Lower leg skin (tissue), 4 donors: ENCODE measurements at regions not wholly inside any gene's neighbourhood (a gene's known extent, or its start where the extent isn't known, plus 50 kb on each side); places are given as distances from the start of the nearest gene placed in this dataset.

ENCODE experiments used
- DNase-seq, 2 donors: peaks; one replicate each; pipeline ENCODE4 v3.0.0-alpha.2; 2019; ENCODE audit warnings: low spot score in 2 of 2
- H3K4me3 ChIP-seq: fragments of 200-600 bp; sonication (generic); 2 replicates; pipeline ENCODE4 v1.5.1; 2017; ENCODE audit warnings: mild to moderate bottlenecking, low read depth; ENCODE audit not compliant: poor library complexity, severe bottlenecking
- POLR2A ChIP-seq, 2 donors: fragments of 450-650 bp; IDR thresholded peaks; one replicate each; pipeline ENCODE4 v1.6.1; 2016 to 2017; ENCODE audit warnings: antibody characterized with exemption in 2 of 2, mild to moderate bottlenecking in 1 of 2, moderate library complexity in 1 of 2
- WGBS, 2 donors: methylation state at CpG; one replicate each; pipeline ENCODE4 v1.1.5; 2018; 5-methylcytosine and 5-hydroxymethylcytosine counted together
- intact Hi-C: fragments of 100-400 bp; cut with DNase I; formaldehyde crosslinking; loops from one replicate; pipeline ENCODE4 v1.15.0; 2023; ENCODE audit warnings: low total_unique reads
- TF ChIP-seq, protein P1 (sequence below), 3 donors: fragments of 450-650 bp; IDR thresholded peaks; one replicate each; pipeline ENCODE4 v1.5.1; 2016; ENCODE audit warnings: antibody characterized with exemption in 3 of 3, mild to moderate bottlenecking in 3 of 3, moderate library complexity in 2 of 3

DNA sequence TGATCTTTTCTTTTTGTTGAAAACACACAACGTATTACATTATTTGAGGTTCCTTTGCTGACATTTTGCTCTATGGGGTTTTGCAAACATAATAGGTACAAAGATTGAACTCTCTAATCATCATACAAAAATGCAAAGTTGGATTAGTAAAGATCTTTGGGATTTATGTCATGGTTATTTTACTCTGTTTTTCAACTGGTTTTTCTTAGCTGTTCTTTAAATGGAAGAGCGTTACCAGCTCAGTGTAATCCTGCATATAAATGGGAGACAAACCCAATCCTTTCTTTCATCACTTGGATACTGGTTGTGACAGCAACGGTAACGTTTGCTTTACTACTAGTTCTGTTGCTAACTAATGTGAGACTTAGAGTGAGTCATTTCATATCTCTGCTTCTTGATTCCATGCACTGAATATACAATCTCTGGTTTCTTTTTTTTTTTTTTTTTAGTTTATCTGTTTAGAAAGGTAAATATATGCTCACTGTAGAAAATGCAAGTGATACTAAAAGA, 104.9 kb upstream of the NOVA1 start:
- TF ChIP-seq, protein P1, sequence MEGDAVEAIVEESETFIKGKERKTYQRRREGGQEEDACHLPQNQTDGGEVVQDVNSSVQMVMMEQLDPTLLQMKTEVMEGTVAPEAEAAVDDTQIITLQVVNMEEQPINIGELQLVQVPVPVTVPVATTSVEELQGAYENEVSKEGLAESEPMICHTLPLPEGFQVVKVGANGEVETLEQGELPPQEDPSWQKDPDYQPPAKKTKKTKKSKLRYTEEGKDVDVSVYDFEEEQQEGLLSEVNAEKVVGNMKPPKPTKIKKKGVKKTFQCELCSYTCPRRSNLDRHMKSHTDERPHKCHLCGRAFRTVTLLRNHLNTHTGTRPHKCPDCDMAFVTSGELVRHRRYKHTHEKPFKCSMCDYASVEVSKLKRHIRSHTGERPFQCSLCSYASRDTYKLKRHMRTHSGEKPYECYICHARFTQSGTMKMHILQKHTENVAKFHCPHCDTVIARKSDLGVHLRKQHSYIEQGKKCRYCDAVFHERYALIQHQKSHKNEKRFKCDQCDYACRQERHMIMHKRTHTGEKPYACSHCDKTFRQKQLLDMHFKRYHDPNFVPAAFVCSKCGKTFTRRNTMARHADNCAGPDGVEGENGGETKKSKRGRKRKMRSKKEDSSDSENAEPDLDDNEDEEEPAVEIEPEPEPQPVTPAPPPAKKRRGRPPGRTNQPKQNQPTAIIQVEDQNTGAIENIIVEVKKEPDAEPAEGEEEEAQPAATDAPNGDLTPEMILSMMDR (IDR thresholded peaks at IDR 0.05), result no peak
- no peak for TF ChIP-seq POLR2A (IDR thresholded peaks at IDR 0.05)
- DNase-seq, result no peak
- WGBS, 2 donors, result 49 to 52% methylated on average over 4 of the region's 4 CpGs
- no peak overlapping the region for H3K4me3 ChIP-seq
- intact Hi-C loops, result no loop called here

DNA sequence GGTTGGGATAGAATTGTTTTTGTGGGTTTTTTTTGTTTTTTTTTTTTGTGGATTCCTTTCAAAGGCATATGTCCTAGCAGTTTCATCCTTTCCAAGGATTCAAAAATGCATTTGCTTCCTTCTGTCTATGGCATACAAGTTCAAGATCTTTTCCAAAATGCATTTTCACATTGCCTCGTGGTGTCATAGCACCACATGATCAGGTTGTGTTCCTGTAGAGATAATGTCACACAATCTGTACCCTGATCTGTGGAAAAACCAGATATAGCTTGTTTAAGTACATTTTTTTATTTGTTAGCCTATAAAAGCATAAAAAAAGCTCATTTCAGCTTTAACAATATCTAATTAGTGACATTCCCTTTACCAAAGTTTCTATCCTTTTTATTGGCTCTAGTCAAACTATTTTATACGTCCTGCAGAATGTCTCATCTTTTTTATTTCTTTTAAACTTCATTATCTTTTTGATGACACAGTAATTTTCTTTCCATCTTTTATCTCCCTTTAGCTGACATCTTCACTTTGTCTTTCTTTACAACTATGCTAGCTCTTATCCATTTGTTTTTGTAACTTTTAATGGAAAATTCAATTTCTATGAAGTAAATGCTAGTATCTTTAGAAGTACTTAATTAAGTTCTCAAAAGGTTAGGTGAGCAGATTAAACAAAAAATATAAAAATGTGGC, 106.0 kb upstream of the NOVA1 start:
- WGBS, 2 donors, result 68 to 76% methylated on average over 2 of the region's 2 CpGs
- H3K4me3 ChIP-seq, result no peak overlapping the region
- intact Hi-C loops, result no loop called here
- no peak for TF ChIP-seq POLR2A (IDR thresholded peaks at IDR 0.05)
- TF ChIP-seq, protein P1 (IDR thresholded peaks at IDR 0.05), result no peak
- DNase-seq, result no peak

DNA sequence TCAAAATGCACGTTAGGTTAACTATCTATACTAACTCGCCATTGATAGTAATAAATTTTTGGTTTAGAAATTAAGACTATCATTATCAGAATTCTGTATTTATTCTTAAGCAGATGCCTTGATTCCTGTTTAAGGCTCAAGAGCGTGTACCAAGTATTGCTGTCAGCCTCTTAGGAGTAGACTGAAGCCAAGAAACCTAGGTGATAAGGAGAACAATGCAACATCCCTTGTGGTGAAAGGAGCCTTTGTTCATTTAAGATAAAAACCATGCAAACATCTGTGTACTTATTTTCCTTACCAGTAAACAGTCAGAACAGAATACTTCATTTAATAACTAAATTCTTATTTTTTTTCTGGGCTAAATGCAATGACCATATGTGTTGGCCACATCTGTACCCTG, 109.4 kb upstream of the NOVA1 start:
- H3K4me3 ChIP-seq, result no peak overlapping the region
- WGBS, 2 donors, result 69 to 86% methylated on average over 3 of the region's 3 CpGs
- intact Hi-C loops, result no loop called here
- no peak for DNase-seq
- TF ChIP-seq, protein P1 (IDR thresholded peaks at IDR 0.05), result no peak
- no peak for TF ChIP-seq POLR2A (IDR thresholded peaks at IDR 0.05)

DNA sequence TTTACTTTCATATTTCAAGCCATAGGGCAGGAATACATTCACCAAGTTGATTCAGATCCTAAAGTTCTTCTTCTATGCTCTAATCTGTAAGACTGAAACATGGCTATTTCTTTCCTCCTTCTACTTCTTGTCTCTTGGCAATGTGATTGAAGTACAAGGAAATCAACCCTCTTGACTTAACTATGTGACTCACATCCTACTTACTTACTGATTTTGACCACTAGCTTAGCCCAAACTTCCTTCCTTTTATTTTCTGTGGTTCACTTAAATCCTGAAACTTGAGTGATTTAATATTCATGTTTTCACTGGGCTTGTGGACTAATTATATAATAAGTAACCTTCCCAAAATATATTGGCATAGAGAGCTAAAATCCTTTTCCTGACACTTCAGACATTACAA, 111.2 kb upstream of the NOVA1 start:
- no peak for DNase-seq
- intact Hi-C loops, result no loop called here
- TF ChIP-seq, protein P1 (IDR thresholded peaks at IDR 0.05), result no peak
- no peak for TF ChIP-seq POLR2A (IDR thresholded peaks at IDR 0.05)
- no peak overlapping the region for H3K4me3 ChIP-seq

DNA sequence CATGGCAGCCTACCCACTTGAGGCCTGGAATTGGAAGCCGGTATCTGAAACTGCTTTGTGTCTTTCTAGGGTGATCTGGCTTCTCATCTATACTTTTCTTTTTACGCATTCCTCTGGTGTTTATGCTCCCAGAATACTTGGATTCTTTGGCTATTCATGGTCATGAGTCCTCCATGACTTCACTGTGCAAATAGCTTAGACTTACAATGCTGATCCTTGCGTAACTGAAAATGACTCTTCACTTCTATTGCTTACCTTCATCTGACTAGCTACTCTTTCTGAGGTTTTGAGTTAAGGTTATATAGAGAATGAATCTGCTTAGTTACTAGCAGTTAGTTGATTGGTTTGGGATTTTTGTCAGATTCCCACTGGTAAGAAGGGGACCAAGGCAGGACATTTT, 121.7 kb upstream of the NOVA1 start:
- DNase-seq, result no peak
- intact Hi-C loops, result no loop called here
- TF ChIP-seq, protein P1 (IDR thresholded peaks at IDR 0.05), result no peak
- TF ChIP-seq POLR2A (IDR thresholded peaks at IDR 0.05), result no peak
- 92 to 94% methylated on average over 3 of the region's 3 CpGs for WGBS, 2 donors
- no peak overlapping the region for H3K4me3 ChIP-seq

DNA sequence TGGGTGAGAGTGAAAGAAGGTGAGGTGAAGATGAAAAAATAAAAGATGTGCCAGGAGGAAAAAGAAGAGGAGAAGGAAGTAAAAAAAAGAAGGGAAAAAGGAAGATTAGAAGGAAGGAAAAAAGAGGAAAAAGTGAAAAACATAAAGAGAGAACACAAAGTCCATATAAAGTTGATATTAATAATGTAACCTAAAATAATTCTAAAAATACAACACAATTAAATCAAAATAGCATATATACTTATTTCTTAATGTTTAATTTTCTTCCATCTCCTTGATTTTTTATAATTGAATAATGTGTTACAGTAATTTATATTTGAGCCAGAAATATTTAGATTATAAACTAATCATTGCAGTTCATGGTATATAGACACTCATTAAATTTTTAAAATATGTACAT, 124.4 kb upstream of the NOVA1 start:
- TF ChIP-seq POLR2A (IDR thresholded peaks at IDR 0.05), result no peak
- TF ChIP-seq, protein P1 (IDR thresholded peaks at IDR 0.05), result no peak
- intact Hi-C loops, result no loop called here
- H3K4me3 ChIP-seq, result no peak overlapping the region
- no peak for DNase-seq
